ENCODE measurements at regions not wholly inside any gene's neighbourhood (a gene's known extent, or its start where the extent isn't known, plus 50 kb on each side); places are given as distances from the start of the nearest gene placed in this dataset.
"Not testable (repeated sequence)": the region's sequence is repeated elsewhere in the genome, so short reads cannot be mapped to it uniquely, and the experiment has no call there.

- no peak overlapping the region for H3K27ac ChIP-seq
- WGBS, 2 donors: 55 to 64% methylated on average over 17 of the region's 17 CpGs
- H3K36me3 ChIP-seq (ENCODE audit: low read depth, missing control alignments): no peaks in the 10 kb centered on the region
- no peaks in the 10 kb centered on the region for H3K4me1 ChIP-seq
- no peaks in the 10 kb centered on the region for H3K9me3 ChIP-seq
- intact Hi-C loops (cut with DNase I; ENCODE audit: low total_unique reads): no loop called here
- H3K27me3 ChIP-seq: no peaks in the 10 kb centered on the region
- TF ChIP-seq CTCF (IDR thresholded peaks at IDR 0.05): no peak
- TF ChIP-seq POLR2A (IDR thresholded peaks at IDR 0.05): no peak
- no peak for DNase-seq
- no peak overlapping the region for H3K4me3 ChIP-seq
Measured at GRCh38 chr1:214143006-214143992, 137.7 kb upstream of the SMYD2 start.

- H3K27ac ChIP-seq; intact Hi-C loops (cut with DNase I; ENCODE audit: low total_unique reads); H3K9me3 ChIP-seq; H3K4me1 ChIP-seq; H3K4me3 ChIP-seq; DNase-seq; H3K27me3 ChIP-seq; H3K36me3 ChIP-seq (ENCODE audit: low read depth, missing control alignments): not testable (repeated sequence)
- WGBS, 2 donors: 75 to 85% methylated on average over 2 of the region's 2 CpGs
Measured at GRCh38 chr1:214144521-214144920, 136.4 kb upstream of the SMYD2 start.

GRCh38 chr1:214146523-214146922 is 134.4 kb upstream of the SMYD2 start:
- no peak for DNase-seq
- H3K27ac ChIP-seq: no peak overlapping the region
- H3K9me3 ChIP-seq: no peaks in the 10 kb centered on the region
- no peaks in the 10 kb centered on the region for H3K36me3 ChIP-seq (ENCODE audit: low read depth, missing control alignments)
- H3K4me1 ChIP-seq: no peaks in the 10 kb centered on the region
- no peaks in the 10 kb centered on the region for H3K27me3 ChIP-seq
- intact Hi-C loops (cut with DNase I; ENCODE audit: low total_unique reads): no loop called here
- 67 to 80% methylated on average over 4 of the region's 4 CpGs for WGBS, 2 donors
- no peak overlapping the region for H3K4me3 ChIP-seq
- TF ChIP-seq POLR2A (IDR thresholded peaks at IDR 0.05): no peak
- TF ChIP-seq CTCF (IDR thresholded peaks at IDR 0.05): no peak

- WGBS, 2 donors: 54 to 60% methylated on average over 6 of the region's 6 CpGs
- no peaks in the 10 kb centered on the region for H3K27me3 ChIP-seq
- H3K27ac ChIP-seq: no peak overlapping the region
- TF ChIP-seq CTCF (IDR thresholded peaks at IDR 0.05) (no peak), POLR2A (IDR thresholded peaks at IDR 0.05) (no peak)
- no peak overlapping the region for H3K4me3 ChIP-seq
- intact Hi-C loops (cut with DNase I; ENCODE audit: low total_unique reads): no loop called here
- no peaks in the 10 kb centered on the region for H3K4me1 ChIP-seq
- no peaks in the 10 kb centered on the region for H3K36me3 ChIP-seq (ENCODE audit: low read depth, missing control alignments)
- no peak for DNase-seq
- no peaks in the 10 kb centered on the region for H3K9me3 ChIP-seq
Measured at GRCh38 chr1:214154596-214155292, 126.2 kb upstream of the SMYD2 start.

GRCh38 chr1:214155987-214156625 is 124.9 kb upstream of the SMYD2 start:
- WGBS, 2 donors: 42 to 48% methylated on average over 2 of the region's 2 CpGs

More at GRCh38 chr1:214155987-214156625, 124.9 kb upstream of the SMYD2 start:
- no peaks in the 10 kb centered on the region for H3K27me3 ChIP-seq
- no peaks in the 10 kb centered on the region for H3K36me3 ChIP-seq (ENCODE audit: low read depth, missing control alignments)
- no peaks in the 10 kb centered on the region for H3K4me1 ChIP-seq
- no peaks in the 10 kb centered on the region for H3K9me3 ChIP-seq
- DNase-seq: no peak
- intact Hi-C loops (cut with DNase I; ENCODE audit: low total_unique reads): no loop called here
- no peak for TF ChIP-seq CTCF (IDR thresholded peaks at IDR 0.05)
- no peak for TF ChIP-seq POLR2A (IDR thresholded peaks at IDR 0.05)
- no peak overlapping the region for H3K27ac ChIP-seq
- no peak overlapping the region for H3K4me3 ChIP-seq
